ENCODE measurements at regions not wholly inside any gene's neighbourhood (a gene's known extent, or its start where the extent isn't known, plus 50 kb on each side); places are given as distances from the start of the nearest gene placed in this dataset.

GRCh38 chr1:81398041-81398440 is 402.7 kb upstream of the ADGRL2 start:
- TF ChIP-seq CTCF (IDR thresholded peaks at IDR 0.05; ENCODE audit: borderline replicate concordance, control extremely low read depth, extremely low read depth, insufficient read depth, missing control alignments): no peak
- DNase-seq (ENCODE audit: low spot score): no peak
- in situ Hi-C loops (cut with MboI; ENCODE audit: low sequenced_read_pairs, unreplicated experiment): no loop called here

GRCh38 chr1:81392526-81393226 is 408.1 kb upstream of the ADGRL2 start:
- in situ Hi-C loops (cut with MboI; ENCODE audit: low sequenced_read_pairs, unreplicated experiment): no loop called here
- TF ChIP-seq CTCF (IDR thresholded peaks at IDR 0.05; ENCODE audit: borderline replicate concordance, control extremely low read depth, extremely low read depth, insufficient read depth, missing control alignments): no peak
- DNase-seq (ENCODE audit: low spot score): no peak

GRCh38 chr1:81391125-81391828 is 409.5 kb upstream of the ADGRL2 start:
- no peak for DNase-seq (ENCODE audit: low spot score)
- in situ Hi-C loops (cut with MboI; ENCODE audit: low sequenced_read_pairs, unreplicated experiment): no loop called here
- TF ChIP-seq CTCF (IDR thresholded peaks at IDR 0.05; ENCODE audit: borderline replicate concordance, control extremely low read depth, extremely low read depth, insufficient read depth, missing control alignments): no peak

- in situ Hi-C loops (cut with MboI; ENCODE audit: low sequenced_read_pairs, unreplicated experiment): no loop called here
- DNase-seq (ENCODE audit: low spot score): no peak
- no peak for TF ChIP-seq CTCF (IDR thresholded peaks at IDR 0.05; ENCODE audit: borderline replicate concordance, control extremely low read depth, extremely low read depth, insufficient read depth, missing control alignments)
Observed at GRCh38 chr1:81388435-81388834, 412.3 kb upstream of the ADGRL2 start.

- DNase-seq (ENCODE audit: low spot score): no peak
- in situ Hi-C loops (cut with MboI; ENCODE audit: low sequenced_read_pairs, unreplicated experiment): no loop called here
- TF ChIP-seq CTCF (IDR thresholded peaks at IDR 0.05; ENCODE audit: borderline replicate concordance, control extremely low read depth, extremely low read depth, insufficient read depth, missing control alignments): no peak
Observed at GRCh38 chr1:81387446-81387845, 413.3 kb upstream of the ADGRL2 start.

GRCh38 chr1:81382561-81382960 is 418.2 kb upstream of the ADGRL2 start:
- TF ChIP-seq CTCF (IDR thresholded peaks at IDR 0.05; ENCODE audit: borderline replicate concordance, control extremely low read depth, extremely low read depth, insufficient read depth, missing control alignments): no peak
- in situ Hi-C loops (cut with MboI; ENCODE audit: low sequenced_read_pairs, unreplicated experiment): no loop called here
- no peak for DNase-seq (ENCODE audit: low spot score)
